ENCODE measurements at regions not wholly inside any gene's neighbourhood (a gene's known extent, or its start where the extent isn't known, plus 50 kb on each side); places are given as distances from the start of the nearest gene placed in this dataset.

- ATAC-seq (no peak), DNase-seq (ENCODE audit: low read depth, low spot score) (no peak)
- no TSS peak for BruUV-seq (replicated peaks)
- ChIA-PET POLR2A (no interaction called here), CTCF (no interaction called here)
- Histone ChIP-seq H3K9me3 (ENCODE audit: control insufficient read depth, insufficient read depth, low read depth, low read length) (0 out of 2 replicates have a peak, but pooled peaks cover 4% of the 10 kb centered on the region), H3K27ac (ENCODE audit: low read length) (no peak overlapping the region), H3K4me1 (ENCODE audit: control insufficient read depth, insufficient read depth, low read length) (no peaks in the 10 kb centered on the region), H3K27me3 (ENCODE audit: control insufficient read depth, insufficient read depth, low read length) (no peaks in the 10 kb centered on the region), H3K4me3 (ENCODE audit: low read depth in 2 of 2, low read length in 2 of 2) (no peak overlapping the region), H3K36me3 (ENCODE audit: control insufficient read depth, insufficient read depth, low read length) (no peaks in the 10 kb centered on the region)
- intact Hi-C loops (cut with micrococcal nuclease; ENCODE audit: unreplicated experiment) (no loop called here), in situ Hi-C loops (cut with HindIII; ENCODE audit: low pct_unique_long_range_greater_than_20kb, low sequenced_read_pairs) (no loop called here)
- TF ChIP-seq POLR2AphosphoS5 (IDR thresholded peaks at IDR 0.05; ENCODE audit: low read depth, low read length) (no peak), CTCF (IDR thresholded peaks at IDR 0.05) (no peak), TCF7L2 (IDR thresholded peaks at IDR 0.05; ENCODE audit: low read depth, low read length) (no peak), SIN3A (IDR thresholded peaks at IDR 0.05; ENCODE audit: borderline replicate concordance, insufficient read depth, low read depth, low read length) (no peak), REST (IDR thresholded peaks at IDR 0.05; ENCODE audit: insufficient read depth in 1 of 2, low read depth in 2 of 2, low read length in 1 of 2) (no peak)
Observed at GRCh38 chr11:90836031-90836430, 613.2 kb upstream of the CHORDC1 start.

- ATAC-seq, result no peak
- H3K27me3 ChIP-seq (ENCODE audit: control insufficient read depth, insufficient read depth, low read length), result no peaks in the 10 kb centered on the region
- POLR2A ChIA-PET, result no interaction called here
- in situ Hi-C loops (cut with HindIII; ENCODE audit: low pct_unique_long_range_greater_than_20kb, low sequenced_read_pairs) (no loop called here), intact Hi-C loops (cut with micrococcal nuclease; ENCODE audit: unreplicated experiment) (no loop called here)
- no peak for DNase-seq (ENCODE audit: low read depth, low spot score)
- CTCF ChIA-PET, result no interaction called here
- no peak overlapping the region for H3K27ac ChIP-seq (ENCODE audit: low read length)
- H3K4me3 ChIP-seq (ENCODE audit: low read depth in 2 of 2, low read length in 2 of 2), result no peak overlapping the region
- 0 out of 2 replicates have a peak, but pooled peaks cover 5% of the 10 kb centered on the region for H3K9me3 ChIP-seq (ENCODE audit: control insufficient read depth, insufficient read depth, low read depth, low read length)
- no peak for TF ChIP-seq POLR2AphosphoS5 (IDR thresholded peaks at IDR 0.05; ENCODE audit: low read depth, low read length)
- TF ChIP-seq CTCF (IDR thresholded peaks at IDR 0.05), result no peak
- no peak for TF ChIP-seq TCF7L2 (IDR thresholded peaks at IDR 0.05; ENCODE audit: low read depth, low read length)
- no peak for TF ChIP-seq REST (IDR thresholded peaks at IDR 0.05; ENCODE audit: insufficient read depth in 1 of 2, low read depth in 2 of 2, low read length in 1 of 2)
- TF ChIP-seq SIN3A (IDR thresholded peaks at IDR 0.05; ENCODE audit: borderline replicate concordance, insufficient read depth, low read depth, low read length), result no peak
- H3K36me3 ChIP-seq (ENCODE audit: control insufficient read depth, insufficient read depth, low read length), result no peaks in the 10 kb centered on the region
- BruUV-seq (replicated peaks), result no TSS peak
- H3K4me1 ChIP-seq (ENCODE audit: control insufficient read depth, insufficient read depth, low read length), result no peaks in the 10 kb centered on the region
Observed at GRCh38 chr11:90823446-90823845, 600.6 kb upstream of the CHORDC1 start.
